OCI-LY7 (cell line): ENCODE measurements at regions not wholly inside any gene's neighbourhood (a gene's known extent, or its start where the extent isn't known, plus 50 kb on each side); places are given as distances from the start of the nearest gene placed in this dataset.

ENCODE experiments used
- BruUV-seq: library from RNA; stranded (reverse); fragments of 400-500 nt; replicated peaks from 2 replicates; lab custom pipeline; 2021; lab: Mats Ljungman, UMichigan
- CTCF ChIA-PET: fragments of 300-600 bp; sonication (Branson Sonifier 250); formaldehyde crosslinking; loops from one replicate; lab custom pipeline; 2022; ENCODE audit warnings: antibody characterized with exemption; ENCODE audit not compliant: unreplicated experiment; lab: Charles Lee
- POLR2A ChIA-PET: fragments of 300-600 bp; sonication (Branson Sonifier 250); formaldehyde crosslinking; loops from one replicate; lab custom pipeline; 2022; ENCODE audit warnings: antibody characterized with exemption; lab: Charles Lee
- DNase-seq: peaks from one replicate; pipeline ENCODE4 v3.0.0-alpha.2; 2015; ENCODE audit warnings: low spot score
- H2AFZ ChIP-seq: fragments of 200-600 bp; sonication (generic), shearing (Covaris generic); 2 replicates; pipeline ENCODE4 v1.6.1; 2014; ENCODE audit warnings: mild to moderate bottlenecking, antibody characterized with exemption, low read length, moderate library complexity
- H3K27ac ChIP-seq: fragments of 200-600 bp; sonication (generic); 2 replicates; pipeline ENCODE4 v1.5.1; 2014; ENCODE audit warnings: mixed run types, low read depth, mild to moderate bottlenecking, moderate library complexity, low read length, inconsistent platforms; ENCODE audit not compliant: poor library complexity, severe bottlenecking
- H3K36me3 ChIP-seq: fragments of 200-600 bp; sonication (generic); 2 replicates; pipeline ENCODE4 v1.6.1; 2014; ENCODE audit warnings: mild to moderate bottlenecking, antibody characterized with exemption, low read length, moderate library complexity, mixed read lengths; ENCODE audit not compliant: insufficient read depth
- H3K4me1 ChIP-seq: fragments of 200-600 bp; sonication (generic); 2 replicates; pipeline ENCODE4 v1.5.1; 2014; ENCODE audit warnings: mild to moderate bottlenecking, low read length; ENCODE audit not compliant: insufficient read depth, poor library complexity, severe bottlenecking
- H3K4me2 ChIP-seq: fragments of 200-600 bp; sonication (generic); 2 replicates; pipeline ENCODE4 v1.6.1; 2014; ENCODE audit warnings: mild to moderate bottlenecking, low read length
- H3K4me3 ChIP-seq: fragments of 200-600 bp; sonication (generic); 2 replicates; pipeline ENCODE4 v1.5.1; 2014; ENCODE audit warnings: mild to moderate bottlenecking, low read depth, low read length; ENCODE audit not compliant: poor library complexity, severe bottlenecking
- H3K79me2 ChIP-seq: fragments of 200-600 bp; sonication (generic); 2 replicates; pipeline ENCODE4 v1.6.1; 2016; ENCODE audit warnings: low read depth, mild to moderate bottlenecking, low read length, moderate library complexity, mixed read lengths; ENCODE audit not compliant: insufficient read depth
- H3K9me2 ChIP-seq: fragments of 200-600 bp; sonication (generic); 2 replicates; pipeline ENCODE4 v1.6.1; 2016; ENCODE audit warnings: mild to moderate bottlenecking, low read length, mixed read lengths; ENCODE audit not compliant: insufficient read depth
- H3K9me3 ChIP-seq: fragments of 200-600 bp; sonication (generic); 2 replicates; pipeline ENCODE4 v1.6.1; 2014; ENCODE audit warnings: mild to moderate bottlenecking, mixed run types, low read length, mixed read lengths
- H4K20me1 ChIP-seq: fragments of 200-600 bp; sonication (generic); 2 replicates; pipeline ENCODE4 v1.6.1; 2014; ENCODE audit warnings: mild to moderate bottlenecking, antibody characterized with exemption, low read length, moderate library complexity, mixed read lengths; ENCODE audit not compliant: insufficient read depth
- EZH2phosphoT487 ChIP-seq: fragments of 200-600 bp; sonication (generic); IDR thresholded peaks from 2 replicates; pipeline ENCODE4 v1.6.1; 2018; ENCODE audit warnings: low read depth, borderline replicate concordance, mild to moderate bottlenecking, mixed run types, antibody characterized with exemption, low read length, moderate library complexity, mixed read lengths
- intact Hi-C: fragments of 100-400 bp; cut with micrococcal nuclease; formaldehyde crosslinking; loops from one replicate; pipeline ENCODE4 v1.10.0; 2022; ENCODE audit not compliant: unreplicated experiment
- TF ChIP-seq, protein P1 (sequence below): fragments of 200-600 bp; sonication (generic); conservative IDR thresholded peaks from 2 replicates; pipeline ENCODE4 v1.5.1; 2014; ENCODE audit warnings: mild to moderate bottlenecking, antibody characterized with exemption, low read length, moderate library complexity, mixed read lengths

DNA sequence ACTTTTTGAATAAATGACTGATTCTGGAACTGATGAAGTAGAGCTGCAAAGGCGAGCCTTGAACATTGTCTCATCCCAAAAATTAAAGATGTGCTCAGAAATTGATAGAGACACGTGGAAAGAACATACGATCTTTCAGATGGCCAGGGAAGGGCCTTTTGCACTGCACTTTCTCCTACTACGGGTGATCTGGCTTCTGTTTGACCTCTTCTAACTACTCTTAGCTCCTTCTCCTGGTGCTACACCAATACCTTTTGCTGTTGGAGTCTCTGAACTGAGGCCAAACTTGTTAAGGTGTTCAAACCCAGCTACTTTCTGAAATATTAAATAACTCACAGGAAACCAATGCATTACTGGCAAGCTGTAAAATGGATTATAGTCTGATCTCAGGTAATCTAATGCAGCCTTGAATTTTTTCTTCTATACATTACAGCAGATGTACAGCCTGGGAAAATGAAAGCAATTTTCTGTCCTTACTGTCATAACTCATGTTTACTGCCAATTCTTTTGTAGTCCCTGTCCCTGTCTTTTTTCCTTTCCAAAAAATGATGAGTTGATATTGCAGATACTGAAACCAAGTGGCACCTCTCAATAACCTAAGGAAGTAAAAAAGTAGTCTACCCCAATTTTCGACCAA, 1086.1 kb upstream of the CNTN5 start:
- Histone ChIP-seq H3K9me3 (no peaks in the 10 kb centered on the region), H3K36me3 (no peaks in the 10 kb centered on the region), H3K9me2 (no peaks in the 10 kb centered on the region; the same call in 1 of the 2 replicates), H3K79me2 (no peaks in the 10 kb centered on the region), H3K4me2 (no peak overlapping the region), H3K4me3 (no peak overlapping the region), H4K20me1 (no peaks in the 10 kb centered on the region), H3K4me1 (no peaks in the 10 kb centered on the region), H3K27ac (no peak overlapping the region), H2AFZ (no peak overlapping the region)
- ChIA-PET CTCF (no interaction called here), POLR2A (no interaction called here)
- no TSS peak for BruUV-seq
- DNase-seq = no peak
- TF ChIP-seq, protein P1, sequence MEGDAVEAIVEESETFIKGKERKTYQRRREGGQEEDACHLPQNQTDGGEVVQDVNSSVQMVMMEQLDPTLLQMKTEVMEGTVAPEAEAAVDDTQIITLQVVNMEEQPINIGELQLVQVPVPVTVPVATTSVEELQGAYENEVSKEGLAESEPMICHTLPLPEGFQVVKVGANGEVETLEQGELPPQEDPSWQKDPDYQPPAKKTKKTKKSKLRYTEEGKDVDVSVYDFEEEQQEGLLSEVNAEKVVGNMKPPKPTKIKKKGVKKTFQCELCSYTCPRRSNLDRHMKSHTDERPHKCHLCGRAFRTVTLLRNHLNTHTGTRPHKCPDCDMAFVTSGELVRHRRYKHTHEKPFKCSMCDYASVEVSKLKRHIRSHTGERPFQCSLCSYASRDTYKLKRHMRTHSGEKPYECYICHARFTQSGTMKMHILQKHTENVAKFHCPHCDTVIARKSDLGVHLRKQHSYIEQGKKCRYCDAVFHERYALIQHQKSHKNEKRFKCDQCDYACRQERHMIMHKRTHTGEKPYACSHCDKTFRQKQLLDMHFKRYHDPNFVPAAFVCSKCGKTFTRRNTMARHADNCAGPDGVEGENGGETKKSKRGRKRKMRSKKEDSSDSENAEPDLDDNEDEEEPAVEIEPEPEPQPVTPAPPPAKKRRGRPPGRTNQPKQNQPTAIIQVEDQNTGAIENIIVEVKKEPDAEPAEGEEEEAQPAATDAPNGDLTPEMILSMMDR = no peak
- no peak for TF ChIP-seq EZH2phosphoT487
- intact Hi-C loops = no loop called here

DNA sequence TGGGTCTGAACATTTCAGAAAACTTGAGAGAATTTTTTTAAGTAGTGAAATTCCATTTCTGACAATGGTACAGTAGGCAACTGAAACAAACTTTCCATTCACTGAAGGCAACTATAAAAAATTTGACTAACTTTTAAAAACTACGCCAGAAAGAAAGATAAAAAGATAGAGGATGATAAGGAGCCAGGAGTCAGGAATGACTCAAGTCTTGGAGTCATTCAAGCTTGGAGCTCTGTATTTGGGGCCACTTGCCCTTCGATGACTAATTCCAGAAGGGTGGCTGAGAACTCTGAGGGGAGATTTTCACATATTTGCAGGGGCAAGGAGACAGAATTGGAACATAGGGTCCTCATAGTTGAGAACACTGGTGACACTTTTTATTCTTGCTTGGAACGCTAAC, 1083.2 kb upstream of the CNTN5 start:
- Histone ChIP-seq H3K9me2 (no peaks in the 10 kb centered on the region), H3K4me2 (no peak overlapping the region), H3K36me3 (no peaks in the 10 kb centered on the region), H3K27ac (no peak overlapping the region), H3K9me3 (no peaks in the 10 kb centered on the region), H3K79me2 (no peaks in the 10 kb centered on the region), H2AFZ (no peak overlapping the region), H3K4me1 (no peaks in the 10 kb centered on the region), H4K20me1 (no peaks in the 10 kb centered on the region), H3K4me3 (no peak overlapping the region)
- POLR2A ChIA-PET = interaction anchor here (0.6 kb wide), 1 partner anchor 464 kb away, joined by 3 read pairs; no protein-coding TSS in a partner anchor
- no TSS peak for BruUV-seq
- intact Hi-C loops = no loop called here
- no peak for DNase-seq
- CTCF ChIA-PET = no interaction called here
- TF ChIP-seq, protein P1 = no peak

DNA sequence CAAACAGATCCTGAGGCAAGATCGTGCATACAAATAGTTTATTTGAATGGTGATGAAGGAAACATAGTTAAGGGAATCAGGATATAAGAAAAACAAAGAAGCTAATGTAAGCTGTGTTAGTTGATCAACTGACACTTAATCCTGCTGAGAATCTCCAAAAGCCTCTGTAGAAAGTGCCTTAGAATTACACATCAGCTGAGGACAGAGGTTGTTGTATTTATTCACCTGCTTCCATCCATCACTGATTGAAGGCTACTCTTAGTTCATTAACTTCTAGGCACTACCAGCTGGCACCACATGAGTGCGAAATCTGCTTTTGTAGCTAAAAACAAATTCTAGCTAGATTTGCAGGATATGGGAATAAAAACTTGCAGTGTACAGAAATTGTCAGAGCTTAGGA, 1082.0 kb upstream of the CNTN5 start:
- POLR2A ChIA-PET = no interaction called here
- Histone ChIP-seq H3K4me2 (no peak overlapping the region), H3K36me3 (no peaks in the 10 kb centered on the region), H3K27ac (no peak overlapping the region), H3K79me2 (no peaks in the 10 kb centered on the region), H2AFZ (no peak overlapping the region), H4K20me1 (no peaks in the 10 kb centered on the region), H3K4me1 (no peaks in the 10 kb centered on the region), H3K9me3 (no peaks in the 10 kb centered on the region), H3K9me2 (no peaks in the 10 kb centered on the region), H3K4me3 (no peak overlapping the region)
- CTCF ChIA-PET = no interaction called here
- intact Hi-C loops = no loop called here
- TF ChIP-seq, protein P1 = no peak
- TF ChIP-seq EZH2phosphoT487 = no peak
- no peak for DNase-seq
- no TSS peak for BruUV-seq
